SK-N-MC (cell line): ENCODE measurements at regions not wholly inside any gene's neighbourhood (a gene's known extent, or its start where the extent isn't known, plus 50 kb on each side); places are given as distances from the start of the nearest gene placed in this dataset.

Source experiments
- EZH2 ChIP-seq: fragments of 200-600 bp; sonication (generic); IDR thresholded peaks from one replicate; pipeline ENCODE4 v1.6.1; 2017; ENCODE audit warnings: antibody characterized with exemption
- POLR2AphosphoS5 ChIP-seq: IDR thresholded peaks from 2 replicates; pipeline ENCODE4 v1.6.1; 2012; ENCODE audit warnings: mild to moderate bottlenecking, low read depth, low read length, borderline replicate concordance

DNA sequence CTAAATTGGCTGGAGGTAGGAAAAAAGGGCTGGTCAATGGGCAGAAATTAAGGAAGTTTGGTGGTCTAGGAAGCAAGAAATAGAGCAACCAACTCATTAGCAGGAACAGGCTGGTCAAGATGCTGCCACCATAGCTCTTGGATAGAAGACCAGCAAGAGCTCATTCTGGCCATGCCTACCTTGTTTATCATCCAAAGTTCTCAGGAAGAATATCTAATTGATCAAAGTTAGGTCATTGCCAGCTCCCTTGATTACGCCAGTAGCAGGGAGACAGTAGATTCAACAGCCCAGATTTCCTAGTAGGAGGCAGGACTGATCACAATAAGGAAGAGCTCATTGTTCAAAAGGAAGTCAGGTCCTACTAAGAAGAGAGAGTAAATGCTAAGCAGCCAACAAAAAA is 370.2 kb downstream of the GPATCH2 start:
- TF ChIP-seq POLR2AphosphoS5 = no peak
- TF ChIP-seq EZH2 = no peak
